Keratinocyte (primary cell): ENCODE measurements at regions not wholly inside any gene's neighbourhood (a gene's known extent, or its start where the extent isn't known, plus 50 kb on each side); places are given as distances from the start of the nearest gene placed in this dataset.

Experiments
- DNase-seq: peaks from one replicate; pipeline ENCODE4 v3.0.0-alpha.2; 2011; ENCODE audit warnings: low read depth, missing footprints, low spot score
- FAIRE-seq: peaks from 2 replicates; lab custom pipeline; 2011; peaks lifted over from hg19 to GRCh38; lab: Jason Lieb, UNC
- H2AFZ ChIP-seq: 2 replicates; pipeline ENCODE4 v1.6.0; 2012; ENCODE audit warnings: low read length, control low read depth, inconsistent platforms; ENCODE audit not compliant: control insufficient read depth
- H3K27ac ChIP-seq: 2 replicates; pipeline ENCODE4 v1.5.1; 2011; ENCODE audit warnings: low read length; ENCODE audit not compliant: control insufficient read depth, insufficient read depth
- H3K27me3 ChIP-seq: 3 replicates; pipeline ENCODE4 v1.6.0; 2011; ENCODE audit warnings: low read length; ENCODE audit not compliant: control insufficient read depth, insufficient read depth; ENCODE audit errors: extremely low read depth
- H3K36me3 ChIP-seq, 2 experiments: 2 replicates in 1 of 2; 3 replicates in 1 of 2; pipeline ENCODE4 v1.5.1; 2011; ENCODE audit warnings: low read length in 2 of 2, mild to moderate bottlenecking in 1 of 2; ENCODE audit not compliant: control insufficient read depth in 2 of 2, insufficient read depth in 2 of 2; ENCODE audit errors: extremely low read depth in 1 of 2
- H3K4me1 ChIP-seq: 3 replicates; pipeline ENCODE4 v1.5.1; 2011; ENCODE audit warnings: low read length; ENCODE audit not compliant: control insufficient read depth, insufficient read depth; ENCODE audit errors: extremely low read depth
- H3K4me2 ChIP-seq: 3 replicates; pipeline ENCODE4 v1.6.0; 2011; ENCODE audit warnings: low read depth, low read length; ENCODE audit not compliant: control insufficient read depth, insufficient read depth; ENCODE audit errors: extremely low read depth
- H3K4me3 ChIP-seq, 3 experiments: fragments of 200-600 bp in 1 of 3; sonication (generic) in 1 of 3; 2 replicates in 2 of 3; 3 replicates in 1 of 3; pipeline ENCODE4 v1.5.1; 2011 to 2016; ENCODE audit warnings: low read length in 3 of 3, mild to moderate bottlenecking in 3 of 3, control low read depth in 2 of 3, inconsistent platforms in 1 of 3, low read depth in 1 of 3, mixed read lengths in 1 of 3, mixed run types in 1 of 3, moderate library complexity in 1 of 3; ENCODE audit not compliant: control insufficient read depth in 2 of 3, insufficient read depth in 2 of 3; ENCODE audit errors: extremely low read depth in 1 of 3
- H3K79me2 ChIP-seq: 2 replicates; pipeline ENCODE4 v1.6.0; 2012; ENCODE audit warnings: low read length; ENCODE audit not compliant: control insufficient read depth, insufficient read depth
- H3K9ac ChIP-seq: 3 replicates; pipeline ENCODE4 v1.6.0; 2011; ENCODE audit warnings: low read length; ENCODE audit not compliant: control insufficient read depth, insufficient read depth; ENCODE audit errors: extremely low read depth
- H3K9me1 ChIP-seq: 3 replicates; pipeline ENCODE4 v1.6.0; 2011; ENCODE audit warnings: low read length; ENCODE audit not compliant: control insufficient read depth, insufficient read depth; ENCODE audit errors: extremely low read depth
- H3K9me3 ChIP-seq: 2 replicates; pipeline ENCODE4 v1.5.1; 2012; ENCODE audit warnings: low read depth, low read length; ENCODE audit not compliant: control insufficient read depth
- H4K20me1 ChIP-seq: 3 replicates; pipeline ENCODE4 v1.6.0; 2011; ENCODE audit warnings: low read length; ENCODE audit not compliant: control insufficient read depth, insufficient read depth; ENCODE audit errors: extremely low read depth
- EZH2 ChIP-seq: IDR thresholded peaks from one replicate; pipeline ENCODE4 v1.6.1; 2012; ENCODE audit warnings: inconsistent platforms, mild to moderate bottlenecking, low read length, moderate library complexity
- dilution Hi-C: fragments of 300-500 bp; cut with MboI; formaldehyde crosslinking; loops from one replicate; pipeline ENCODE4 v1.7.0; 2020; ENCODE audit warnings: low sequenced_read_pairs; ENCODE audit not compliant: extremely low pct_ligation_motif_present
- TF ChIP-seq, protein P1 (sequence below), 3 experiments: IDR thresholded peaks in 1 of 3; conservative IDR thresholded peaks in 1 of 3; optimal IDR thresholded peaks in 1 of 3; 2 replicates in 2 of 3; 3 replicates in 1 of 3; pipeline versions ENCODE3 to v1.5.1; 2011; ENCODE audit warnings: low read length in 3 of 3, mild to moderate bottlenecking in 3 of 3, moderate library complexity in 2 of 3, control low read depth in 1 of 3, inconsistent platforms in 1 of 3; ENCODE audit not compliant: insufficient read depth in 2 of 3; ENCODE audit errors: extremely low read depth in 1 of 3

DNA sequence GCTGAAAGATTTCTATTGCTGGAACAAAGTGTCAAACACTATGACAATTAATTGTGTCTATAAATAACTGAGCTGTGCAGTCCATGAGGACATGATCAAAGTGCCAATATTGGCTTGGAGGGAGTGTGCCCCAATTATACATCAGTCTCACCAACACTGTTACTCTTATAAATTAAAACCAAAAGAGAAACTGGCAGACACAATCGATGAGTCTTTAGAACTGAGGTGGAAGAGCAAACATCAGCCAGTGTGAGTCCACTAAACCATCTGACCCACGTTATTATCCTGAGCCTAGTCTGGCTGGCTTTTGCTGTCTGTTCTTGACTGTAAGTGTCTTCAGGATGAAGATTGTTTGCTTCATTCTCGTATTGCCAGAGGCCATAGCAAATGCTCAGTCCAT lies 98.9 kb downstream of the OLIG3 start:
- dilution Hi-C loops, result no loop called here
- Histone ChIP-seq H3K79me2 (no peaks in the 10 kb centered on the region), H3K4me2 (no peak overlapping the region), H3K9ac (no peak overlapping the region), H4K20me1 (no peaks in the 10 kb centered on the region), H3K4me1 (no peaks in the 10 kb centered on the region), H2AFZ (no peak overlapping the region), H3K27ac (no peak overlapping the region), H3K9me1 (no peaks in the 10 kb centered on the region), H3K9me3 (no peaks in the 10 kb centered on the region), H3K27me3 (peaks cover 4% of the 10 kb centered on the region), H3K36me3 (no peaks in the 10 kb centered on the region), H3K4me3 (no peak overlapping the region)
- TF ChIP-seq EZH2, result no peak
- TF ChIP-seq, protein P1, sequence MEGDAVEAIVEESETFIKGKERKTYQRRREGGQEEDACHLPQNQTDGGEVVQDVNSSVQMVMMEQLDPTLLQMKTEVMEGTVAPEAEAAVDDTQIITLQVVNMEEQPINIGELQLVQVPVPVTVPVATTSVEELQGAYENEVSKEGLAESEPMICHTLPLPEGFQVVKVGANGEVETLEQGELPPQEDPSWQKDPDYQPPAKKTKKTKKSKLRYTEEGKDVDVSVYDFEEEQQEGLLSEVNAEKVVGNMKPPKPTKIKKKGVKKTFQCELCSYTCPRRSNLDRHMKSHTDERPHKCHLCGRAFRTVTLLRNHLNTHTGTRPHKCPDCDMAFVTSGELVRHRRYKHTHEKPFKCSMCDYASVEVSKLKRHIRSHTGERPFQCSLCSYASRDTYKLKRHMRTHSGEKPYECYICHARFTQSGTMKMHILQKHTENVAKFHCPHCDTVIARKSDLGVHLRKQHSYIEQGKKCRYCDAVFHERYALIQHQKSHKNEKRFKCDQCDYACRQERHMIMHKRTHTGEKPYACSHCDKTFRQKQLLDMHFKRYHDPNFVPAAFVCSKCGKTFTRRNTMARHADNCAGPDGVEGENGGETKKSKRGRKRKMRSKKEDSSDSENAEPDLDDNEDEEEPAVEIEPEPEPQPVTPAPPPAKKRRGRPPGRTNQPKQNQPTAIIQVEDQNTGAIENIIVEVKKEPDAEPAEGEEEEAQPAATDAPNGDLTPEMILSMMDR (optimal IDR thresholded peaks at IDR 0.05 in 1 of 3, IDR thresholded peaks at IDR 0.05 in 1 of 3, conservative IDR thresholded peaks at IDR 0.05 in 1 of 3; ENCODE audit: extremely low read depth in 1 of 3, insufficient read depth in 2 of 3, low read length in 3 of 3), result no peak
- DNase-seq, result no peak
- FAIRE-seq, result no peak

- no peak overlapping the region for H3K4me3 ChIP-seq
- dilution Hi-C loops, result no loop called here
- no peaks in the 10 kb centered on the region for H4K20me1 ChIP-seq
- TF ChIP-seq, protein P1 (optimal IDR thresholded peaks at IDR 0.05 in 1 of 3, IDR thresholded peaks at IDR 0.05 in 1 of 3, conservative IDR thresholded peaks at IDR 0.05 in 1 of 3; ENCODE audit: extremely low read depth in 1 of 3, insufficient read depth in 2 of 3, low read length in 3 of 3), result no peak
- TF ChIP-seq EZH2, result no peak
- FAIRE-seq, result no peak
- H2AFZ ChIP-seq, result no peak overlapping the region
- no peaks in the 10 kb centered on the region for H3K9me3 ChIP-seq
- H3K27me3 ChIP-seq, result peaks cover 11% of the 10 kb centered on the region
- no peak overlapping the region for H3K9ac ChIP-seq
- H3K79me2 ChIP-seq, result no peaks in the 10 kb centered on the region
- H3K9me1 ChIP-seq, result no peaks in the 10 kb centered on the region
- no peak for DNase-seq
- no peaks in the 10 kb centered on the region for H3K36me3 ChIP-seq
- H3K4me2 ChIP-seq, result no peak overlapping the region
- no peaks in the 10 kb centered on the region for H3K4me1 ChIP-seq
- no peak overlapping the region for H3K27ac ChIP-seq
Measured at GRCh38 chr6:137391061-137391814, 103.0 kb downstream of the OLIG3 start.
